ENCODE measurements at regions not wholly inside any gene's neighbourhood (a gene's known extent, or its start where the extent isn't known, plus 50 kb on each side); places are given as distances from the start of the nearest gene placed in this dataset.

- TF ChIP-seq CTCF (IDR thresholded peaks at IDR 0.05; ENCODE audit: extremely low read depth in 1 of 2, insufficient read depth in 1 of 2, low read depth in 1 of 2, low read length in 2 of 2) (no peak), POLR2A (IDR thresholded peaks at IDR 0.05; ENCODE audit: low read depth, low read length) (no peak), JUN (IDR thresholded peaks at IDR 0.05; ENCODE audit: borderline replicate concordance, insufficient read depth, insufficient read length, low read depth) (no peak), EZH2 (IDR thresholded peaks at IDR 0.05; ENCODE audit: borderline replicate concordance, low read depth, low read length, severe bottlenecking) (no peak), POLR2AphosphoS5 (IDR thresholded peaks at IDR 0.05; ENCODE audit: insufficient read depth, low read depth, low read length) (no peak)
These were observed 65.6 kb upstream of the SESN3 start for GRCh38 chr11:95296621-95297025.

Data from endothelial cell of umbilical vein (primary cell).